GM19025 (cell line): ENCODE measurements at regions not wholly inside any gene's neighbourhood (a gene's known extent, or its start where the extent isn't known, plus 50 kb on each side); places are given as distances from the start of the nearest gene placed in this dataset.
A peak's percentile ranks its signal among the peaks of the same experiment; 100 is the strongest.
"Not testable (repeated sequence)": the region's sequence is repeated elsewhere in the genome, so short reads cannot be mapped to it uniquely, and the experiment has no call there.

ENCODE experiments used
- ATAC-seq: cut with Tn5 transposase; IDR thresholded peaks from one replicate; pipeline ENCODE4 v1.9.1; 2021; ENCODE audit warnings: mild to moderate bottlenecking, low read depth, moderate library complexity; ENCODE audit not compliant: unreplicated experiment

- ATAC-seq = not testable (repeated sequence)
These were observed 1103.3 kb upstream of the FAM98A start for GRCh38 chr2:34702391-34702790.

DNA sequence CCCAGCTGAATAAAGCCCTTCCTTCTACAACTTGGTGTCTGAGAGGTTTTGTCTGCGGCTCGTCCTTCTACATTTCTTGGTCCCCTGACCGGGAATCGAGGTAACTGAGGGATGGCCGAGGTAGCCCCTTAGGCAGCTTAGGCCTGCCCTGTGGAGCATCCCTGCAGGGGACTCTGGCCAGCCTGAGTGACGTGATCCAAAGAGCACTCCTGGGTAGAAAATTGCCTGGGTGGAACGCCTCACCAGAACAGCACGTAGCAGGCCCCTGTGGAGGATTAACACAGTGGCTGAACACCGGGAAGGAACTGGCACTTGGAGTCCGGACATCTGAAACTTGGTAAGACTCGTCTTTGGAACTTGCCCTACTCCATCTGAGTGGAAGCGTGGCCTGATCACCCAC is 1078.5 kb upstream of the FAM98A start:
- not testable (repeated sequence) for ATAC-seq

GRCh38 chr2:34677119-34677531 is 1078.0 kb upstream of the FAM98A start:
- peak; percentile 48 for ATAC-seq

DNA sequence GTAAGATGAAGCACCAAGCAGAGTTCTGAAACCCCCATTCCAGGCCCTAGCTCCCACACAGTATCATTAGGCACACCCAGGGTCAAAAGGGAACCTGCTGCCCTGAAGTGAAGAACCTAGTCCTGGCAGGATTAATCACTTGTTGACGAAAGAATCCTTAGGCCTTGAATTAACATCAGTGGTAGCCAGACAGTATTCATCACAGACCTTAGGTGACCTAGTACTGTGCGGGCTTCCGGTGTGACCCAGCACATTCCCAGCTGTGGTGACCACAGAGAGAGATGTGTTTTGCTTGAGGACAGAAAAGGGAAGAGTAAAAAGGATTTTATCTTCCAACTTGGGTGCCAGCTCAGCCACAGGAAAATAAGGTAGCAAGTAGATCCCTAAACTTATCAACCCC is 1071.4 kb upstream of the FAM98A start:
- ATAC-seq = no peak

DNA sequence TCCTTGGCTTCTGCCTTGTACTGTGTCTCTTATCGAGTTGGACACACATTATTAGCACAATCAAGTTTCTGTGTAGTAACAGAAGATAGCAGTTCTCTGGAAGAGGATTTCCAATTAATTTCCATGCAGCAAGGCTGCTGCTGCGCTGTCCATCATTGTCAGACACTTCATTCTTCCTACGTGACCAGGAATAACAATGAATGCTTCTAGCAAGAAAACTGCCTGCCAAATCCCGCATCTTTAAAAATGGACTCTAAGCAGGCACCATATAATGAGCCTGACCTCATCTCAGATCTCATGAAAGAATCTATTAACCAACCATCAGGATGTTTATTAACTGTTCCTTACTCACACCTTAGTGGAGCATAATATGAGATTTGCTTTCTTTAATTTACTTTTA is 1067.7 kb upstream of the FAM98A start:
- no peak for ATAC-seq

- no peak for ATAC-seq
These were observed 1065.2 kb upstream of the FAM98A start for GRCh38 chr2:34664266-34664665.

DNA sequence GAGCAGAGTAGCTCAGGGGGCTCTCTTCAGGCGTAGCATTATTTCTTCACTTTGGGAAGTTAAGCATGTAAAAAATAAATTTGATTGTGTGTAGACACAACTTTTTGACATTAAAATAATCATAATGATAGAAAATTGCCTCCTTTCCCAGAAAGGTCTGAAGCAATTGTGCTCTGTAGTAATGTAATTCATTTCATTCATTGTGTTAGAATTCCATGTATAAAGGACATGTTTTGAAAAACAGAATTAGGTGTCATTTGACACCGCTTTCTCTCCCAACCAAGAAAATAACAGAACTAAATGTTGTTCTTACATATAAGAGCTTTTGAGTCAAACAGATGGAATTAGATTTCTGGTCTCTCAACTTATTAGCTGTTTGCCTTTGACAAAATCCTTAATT is 1064.2 kb upstream of the FAM98A start:
- ATAC-seq = no peak

DNA sequence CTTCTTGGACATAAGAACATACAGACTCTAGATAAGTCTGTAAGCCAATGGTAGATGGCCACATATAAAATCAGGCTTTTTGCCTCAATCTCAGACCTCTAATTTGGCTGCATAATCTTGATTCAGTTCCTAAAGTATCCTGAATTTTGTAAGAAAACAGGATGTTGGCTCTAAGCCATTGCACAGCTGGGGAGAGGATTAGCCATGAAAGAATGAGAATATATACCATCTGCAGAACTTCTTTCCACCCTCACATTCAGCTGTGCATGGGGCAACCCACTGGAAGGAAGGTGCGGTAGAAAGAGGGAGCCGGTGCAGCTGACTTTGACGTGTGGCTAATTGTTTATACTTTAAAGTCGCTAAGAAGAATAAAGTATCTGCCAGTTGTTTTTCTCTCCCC is 1061.6 kb upstream of the FAM98A start:
- ATAC-seq = no peak

- peak; percentile 95 for ATAC-seq
These were observed 1057.5 kb upstream of the FAM98A start for GRCh38 chr2:34656632-34657031.

DNA sequence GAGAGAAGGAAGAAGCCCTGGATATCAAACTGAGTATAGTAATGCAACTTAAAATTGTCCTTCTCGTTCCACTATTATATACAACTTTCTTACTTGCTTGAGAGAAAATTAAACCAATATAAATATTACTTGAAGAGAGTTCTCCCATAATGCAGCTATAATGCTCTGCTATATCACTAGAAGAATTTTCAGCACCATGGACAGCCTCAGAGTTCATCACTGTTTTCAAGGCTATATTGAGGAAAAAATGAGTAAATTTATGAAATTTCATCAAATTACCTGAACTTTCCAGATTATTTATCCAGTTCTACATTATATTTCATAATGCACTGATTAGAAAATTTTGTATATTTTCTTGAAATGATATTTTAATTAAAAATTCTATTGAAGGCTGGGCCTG is 1053.5 kb upstream of the FAM98A start:
- ATAC-seq = no peak

- ATAC-seq = no peak
These were observed 1047.8 kb upstream of the FAM98A start for GRCh38 chr2:34646901-34647300.

- ATAC-seq = no peak
These were observed 1033.2 kb upstream of the FAM98A start for GRCh38 chr2:34632327-34632726.

- no peak for ATAC-seq
These were observed 1027.9 kb upstream of the FAM98A start for GRCh38 chr2:34627003-34627402.

DNA sequence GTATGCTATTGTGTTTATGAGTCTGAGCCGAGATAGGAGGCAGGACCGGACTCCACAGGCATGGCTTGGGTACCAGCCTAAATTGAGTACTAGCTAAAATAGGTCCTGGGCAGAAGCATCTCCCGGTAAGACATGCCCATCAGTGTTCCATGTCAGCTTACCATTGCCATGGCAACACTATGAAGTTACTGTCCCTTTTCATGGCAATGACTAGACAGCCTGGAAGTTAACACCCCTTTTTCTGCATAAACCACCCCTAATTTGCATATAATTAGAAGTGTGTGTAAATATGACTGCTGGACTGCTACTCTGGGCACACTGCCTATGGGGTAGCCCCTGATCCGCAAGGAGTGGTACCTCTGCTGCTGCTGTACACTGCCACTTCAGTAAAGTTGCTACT is 1005.1 kb upstream of the FAM98A start:
- no peak for ATAC-seq

DNA sequence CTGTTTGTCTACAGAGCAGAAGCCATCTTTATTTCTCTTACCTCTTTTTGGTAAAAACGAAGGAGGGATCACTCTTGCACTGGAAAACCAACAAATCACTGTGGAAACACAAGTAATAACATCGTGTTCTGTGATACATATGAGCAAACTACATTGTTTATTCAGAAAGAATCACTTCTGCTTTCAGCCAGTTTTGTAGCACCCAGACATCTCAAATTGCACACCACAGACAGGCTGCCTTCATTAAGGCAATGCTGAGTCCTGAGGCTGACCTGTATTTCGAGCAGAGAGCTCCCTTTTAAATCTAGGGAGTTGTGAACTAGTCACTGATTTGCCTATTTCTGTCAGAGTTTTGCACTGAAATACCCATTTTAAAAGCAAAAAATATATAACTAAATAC is 1003.2 kb upstream of the FAM98A start:
- ATAC-seq = no peak

DNA sequence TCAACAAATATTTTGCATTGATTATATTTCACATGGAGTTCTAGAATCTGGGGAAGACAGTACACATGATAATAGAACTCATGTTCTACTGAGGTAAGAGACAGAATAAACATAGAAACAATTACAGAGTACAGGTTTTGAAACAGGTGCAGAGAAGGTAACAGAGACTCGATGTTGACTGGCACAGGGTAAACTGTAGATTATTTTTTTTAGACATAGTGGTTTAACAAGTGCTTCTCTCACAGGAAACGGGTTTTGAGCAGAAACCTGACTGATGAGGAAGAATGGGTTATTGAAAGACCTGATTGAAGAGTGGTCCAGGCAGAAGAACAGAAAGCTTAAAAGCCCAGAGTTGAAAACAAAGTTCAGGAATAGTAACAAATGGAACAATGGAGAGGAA is 1002.5 kb upstream of the FAM98A start:
- ATAC-seq = no peak

DNA sequence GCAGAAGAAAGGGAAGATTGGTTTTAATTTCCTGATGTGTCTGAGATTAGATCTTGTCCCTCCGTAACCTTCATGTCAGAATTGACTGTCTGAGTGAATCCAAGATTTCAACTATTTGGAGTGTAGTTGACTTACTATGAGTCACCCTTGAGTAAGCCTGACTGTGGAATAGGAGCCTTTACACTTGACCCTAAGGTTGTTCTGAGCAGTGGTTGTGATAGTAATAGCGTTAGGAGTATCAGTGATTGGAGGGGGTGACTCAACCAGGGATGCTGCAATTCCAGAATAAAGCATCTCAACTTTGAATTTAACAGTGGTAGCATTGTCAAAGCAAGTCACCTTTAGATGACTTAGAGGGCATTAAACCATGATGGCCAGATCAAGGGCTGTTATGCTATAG is 979.5 kb upstream of the FAM98A start:
- ATAC-seq = no peak

DNA sequence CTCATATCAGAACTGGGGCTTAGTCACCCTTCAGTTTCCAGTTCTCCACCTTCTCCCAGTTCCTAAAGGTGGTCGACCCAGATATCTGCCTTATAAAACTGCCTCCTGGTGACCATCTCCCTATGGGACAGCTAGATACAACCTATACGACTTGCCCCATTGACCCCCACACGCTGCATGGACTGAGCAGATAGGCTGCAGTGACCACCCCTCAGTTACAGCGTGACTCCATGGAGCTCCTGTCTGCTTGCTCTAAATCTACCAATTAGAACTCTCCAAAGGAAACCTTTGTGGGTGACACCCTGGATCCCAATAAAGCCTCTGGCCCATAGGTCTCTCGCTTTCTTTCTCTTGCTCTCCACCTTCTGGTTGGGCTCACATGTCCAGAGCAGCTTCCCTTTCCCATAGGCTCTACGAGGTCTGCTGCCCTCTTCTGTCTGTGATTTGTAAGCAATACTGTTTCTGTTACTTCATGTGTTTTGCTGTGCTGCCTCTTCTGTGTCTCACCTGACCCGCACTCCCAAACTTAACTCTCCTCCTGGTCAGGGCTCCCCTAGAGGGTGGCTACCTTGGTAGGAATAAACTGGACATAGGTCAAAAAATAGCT is 971.3 kb upstream of the FAM98A start:
- ATAC-seq = no peak

GRCh38 chr2:34567128-34567527 is 968.0 kb upstream of the FAM98A start:
- no peak for ATAC-seq

GRCh38 chr2:34552337-34552736 is 953.2 kb upstream of the FAM98A start:
- no peak for ATAC-seq

- ATAC-seq = no peak
These were observed 950.7 kb upstream of the FAM98A start for GRCh38 chr2:34549710-34550345.

- no peak for ATAC-seq
These were observed 948.8 kb upstream of the FAM98A start for GRCh38 chr2:34547900-34548299.

DNA sequence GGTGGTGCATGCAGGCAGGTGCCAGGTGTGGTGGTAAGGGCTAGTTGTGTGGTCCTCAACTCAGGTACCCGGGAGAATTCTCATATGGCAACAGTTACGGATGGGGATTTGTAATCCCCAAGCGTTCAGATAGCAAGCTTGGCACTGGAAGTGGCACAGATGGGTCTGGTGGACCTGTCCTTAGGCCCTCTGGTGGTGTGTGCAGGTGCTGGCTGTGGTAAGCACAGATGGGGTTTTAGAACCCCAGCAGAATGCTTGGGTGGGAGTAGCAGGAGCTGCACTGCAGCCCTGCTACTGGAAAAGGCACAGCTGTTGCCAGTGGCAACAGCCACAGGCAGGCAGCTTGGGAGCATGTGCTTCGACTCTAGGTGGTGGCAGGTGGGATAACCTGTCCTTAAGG is 948.2 kb upstream of the FAM98A start:
- ATAC-seq = no peak
